H1 (cell line): ENCODE measurements at regions not wholly inside any gene's neighbourhood (a gene's known extent, or its start where the extent isn't known, plus 50 kb on each side); places are given as distances from the start of the nearest gene placed in this dataset.

ENCODE experiments used
- CTCF ChIA-PET: fragments of 300-600 bp; sonication (Branson Sonifier 250); formaldehyde crosslinking; loops from one replicate; lab custom pipeline; 2021; ENCODE audit not compliant: partially characterized antibody; lab: Charles Lee
- POLR2A ChIA-PET: fragments of 300-600 bp; sonication (Branson Sonifier 250); formaldehyde crosslinking; loops from one replicate; lab custom pipeline; 2021; ENCODE audit warnings: inconsistent platforms; ENCODE audit not compliant: partially characterized antibody; lab: Charles Lee
- DNase-seq, 2 experiments: peaks; one replicate each; pipeline versions ENCODE4 v3.0.0 to v3.0.0-alpha.2; 2010 to 2022; ENCODE audit warnings: low spot score in 2 of 2, low read depth in 1 of 2, mixed read lengths in 1 of 2
- FAIRE-seq: peaks from 2 replicates; lab custom pipeline; 2011; peaks lifted over from hg19 to GRCh38; lab: Jason Lieb, UNC
- H2AFZ ChIP-seq: 2 replicates; pipeline ENCODE4 v1.8.1; 2012; ENCODE audit warnings: low read length, inconsistent platforms
- H2AK5ac ChIP-seq: 2 replicates; pipeline ENCODE4 v1.6.1; 2013; ENCODE audit warnings: low read depth, low read length
- H2BK120ac ChIP-seq: replicated peaks from 2 replicates; pipeline ENCODE3; 2013; ENCODE audit warnings: low read depth, low read length, inconsistent platforms
- H2BK12ac ChIP-seq: 2 replicates; pipeline ENCODE4 v1.6.1; 2013; ENCODE audit warnings: low read depth, low read length
- H2BK15ac ChIP-seq: 2 replicates; pipeline ENCODE4 v1.6.1; 2013; ENCODE audit warnings: low read length
- H2BK20ac ChIP-seq: 2 replicates; pipeline ENCODE4 v1.6.1; 2013; ENCODE audit warnings: low read length
- H2BK5ac ChIP-seq: 2 replicates; pipeline ENCODE4 v1.6.1; 2013; ENCODE audit warnings: low read depth, low read length
- H3K14ac ChIP-seq: 2 replicates; pipeline ENCODE4 v1.6.1; 2013; ENCODE audit warnings: inconsistent platforms; ENCODE audit not compliant: insufficient read length
- H3K18ac ChIP-seq: 2 replicates; pipeline ENCODE4 v1.6.1; 2013; ENCODE audit warnings: low read length; ENCODE audit errors: extremely low read depth
- H3K23ac ChIP-seq: 2 replicates; pipeline ENCODE4 v1.6.1; 2013; ENCODE audit warnings: inconsistent platforms; ENCODE audit not compliant: insufficient read length
- H3K23me2 ChIP-seq: 2 replicates; pipeline ENCODE4 v1.6.1; 2013; ENCODE audit warnings: low read depth, low read length
- H3K27ac ChIP-seq: 2 replicates; pipeline ENCODE4 v1.6.1; 2011; ENCODE audit warnings: low read depth, low read length, inconsistent platforms
- H3K27me3 ChIP-seq, 4 experiments: replicated peaks in 1 of 4; 1 replicate in 1 of 4; 2 replicates in 3 of 4; pipeline versions ENCODE4 v1.6.1 to v1.8.1; 2011 to 2013; ENCODE audit warnings: low read length in 3 of 4, mild to moderate bottlenecking in 3 of 4, inconsistent platforms in 2 of 4, mixed read lengths in 2 of 4, moderate library complexity in 1 of 4; ENCODE audit not compliant: control insufficient read depth in 3 of 4, insufficient read depth in 3 of 4; ENCODE audit errors: extremely low read depth in 1 of 4
- H3K36me3 ChIP-seq, 4 experiments: 2 replicates each; pipeline versions ENCODE4 v1.6.1 to v1.8.1; 2011 to 2013; ENCODE audit warnings: mild to moderate bottlenecking in 4 of 4, low read length in 3 of 4, moderate library complexity in 2 of 4, control low read depth in 1 of 4, inconsistent platforms in 1 of 4; ENCODE audit not compliant: insufficient read depth in 4 of 4, control insufficient read depth in 2 of 4
- H3K4ac ChIP-seq: replicated peaks from 2 replicates; pipeline ENCODE3; 2013; ENCODE audit warnings: low read length, low read depth, mixed read lengths, inconsistent platforms; ENCODE audit not compliant: insufficient read length
- H3K4me1 ChIP-seq, 4 experiments: replicated peaks in 1 of 4; 1 replicate in 1 of 4; 2 replicates in 3 of 4; pipeline versions ENCODE4 v1.6.1 to v1.8.1; 2011 to 2013; ENCODE audit warnings: low read length in 3 of 4, inconsistent platforms in 2 of 4, mixed read lengths in 1 of 4; ENCODE audit not compliant: insufficient read depth in 4 of 4, control insufficient read depth in 3 of 4
- H3K4me2 ChIP-seq, 2 experiments: 2 replicates each; pipeline versions ENCODE4 v1.6.1 to v1.8.1; 2011 to 2013; ENCODE audit warnings: low read depth in 2 of 2, low read length in 2 of 2, control low read depth in 1 of 2, inconsistent platforms in 1 of 2, mild to moderate bottlenecking in 1 of 2; ENCODE audit not compliant: insufficient read depth in 1 of 2
- H3K4me3 ChIP-seq, 4 experiments: fragments of 200-600, 300-600 bp in 1 of 4; sonication (generic), shearing (Covaris generic), sonication (Bioruptor Twin) in 1 of 4; 2 replicates each; pipeline versions ENCODE4 v1.5.1 to v1.8.1; 2011 to 2016; ENCODE audit warnings: low read length in 4 of 4, low read depth in 3 of 4, control low read depth in 2 of 4, inconsistent platforms in 2 of 4, mild to moderate bottlenecking in 2 of 4, mixed read lengths in 1 of 4, moderate library complexity in 1 of 4; ENCODE audit not compliant: insufficient read depth in 2 of 4; ENCODE audit errors: extremely low read depth in 1 of 4
- H3K56ac ChIP-seq: replicated peaks from 2 replicates; pipeline ENCODE3; 2013; ENCODE audit warnings: low read depth, mild to moderate bottlenecking, mixed read lengths, low read length, inconsistent platforms; ENCODE audit not compliant: insufficient read length
- H3K79me1 ChIP-seq: 2 replicates; pipeline ENCODE4 v1.6.1; 2013; ENCODE audit warnings: low read depth, low read length, control low read depth
- H3K79me2 ChIP-seq, 2 experiments: 2 replicates each; pipeline versions ENCODE4 v1.6.1 to v1.8.1; 2012 to 2013; ENCODE audit warnings: low read length in 2 of 2, mild to moderate bottlenecking in 2 of 2, inconsistent platforms in 1 of 2; ENCODE audit not compliant: insufficient read depth in 2 of 2, control insufficient read depth in 1 of 2
- H3K9ac ChIP-seq, 4 experiments: replicated peaks in 1 of 4; 1 replicate in 1 of 4; 2 replicates in 3 of 4; pipeline versions ENCODE4 v1.6.1 to v1.8.1; 2011 to 2013; ENCODE audit warnings: low read depth in 3 of 4, low read length in 3 of 4, control low read depth in 2 of 4, mild to moderate bottlenecking in 2 of 4, moderate library complexity in 2 of 4, inconsistent platforms in 1 of 4; ENCODE audit errors: extremely low read depth in 1 of 4
- H3K9me3 ChIP-seq, 2 experiments: 2 replicates each; pipeline versions ENCODE4 v1.6.1 to v1.8.1; 2012 to 2013; ENCODE audit warnings: mild to moderate bottlenecking in 2 of 2, moderate library complexity in 2 of 2, control low read depth in 1 of 2, inconsistent platforms in 1 of 2, low read depth in 1 of 2, low read length in 1 of 2, mixed read lengths in 1 of 2; ENCODE audit not compliant: insufficient read depth in 2 of 2
- H4K20me1 ChIP-seq, 2 experiments: replicated peaks in 1 of 2; 2 replicates each; pipeline versions ENCODE3 to v1.8.1; 2011 to 2013; ENCODE audit warnings: inconsistent platforms in 2 of 2, low read length in 2 of 2, mild to moderate bottlenecking in 1 of 2; ENCODE audit not compliant: insufficient read depth in 2 of 2, control insufficient read depth in 1 of 2
- H4K5ac ChIP-seq: 2 replicates; pipeline ENCODE4 v1.6.1; 2013; ENCODE audit warnings: low read length, low read depth, mixed read lengths, inconsistent platforms; ENCODE audit not compliant: insufficient read length
- H4K8ac ChIP-seq: 2 replicates; pipeline ENCODE4 v1.8.0; 2013; ENCODE audit warnings: mild to moderate bottlenecking, moderate library complexity, low read length, inconsistent platforms; ENCODE audit not compliant: insufficient read depth; ENCODE audit errors: extremely low read depth
- H4K91ac ChIP-seq: replicated peaks from 2 replicates; pipeline ENCODE3; 2013; ENCODE audit warnings: low read length, mixed read lengths, inconsistent platforms; ENCODE audit not compliant: insufficient read length
- CTBP2 ChIP-seq: IDR thresholded peaks from 2 replicates; pipeline ENCODE4 v1.7.0; 2011; ENCODE audit warnings: borderline replicate concordance, mild to moderate bottlenecking, moderate library complexity, mixed read lengths, low read length; ENCODE audit not compliant: insufficient read depth, insufficient read length
- FOSL1 ChIP-seq: IDR thresholded peaks from 2 replicates; pipeline ENCODE4 v1.6.1; 2011; ENCODE audit warnings: mild to moderate bottlenecking, low read depth, low read length, moderate library complexity; ENCODE audit not compliant: insufficient read depth
- RNF2 ChIP-seq: fragments of 200-900, 300-1000 bp; sonication (generic); IDR thresholded peaks from 2 replicates; pipeline ENCODE4 v1.7.1; 2016; ENCODE audit warnings: borderline replicate concordance, low read depth, mild to moderate bottlenecking, antibody characterized with exemption, low read length; ENCODE audit not compliant: poor library complexity, severe bottlenecking; ENCODE audit errors: missing control alignments

- H2BK120ac ChIP-seq, result no peak overlapping the region
- H3K4me1 ChIP-seq, result peaks cover 0 to 5% (median 2%) of the 10 kb centered on the region in 4 experiments; a peak in 4 of 7 replicates
- no peaks in the 10 kb centered on the region for H3K79me1 ChIP-seq
- H4K20me1 ChIP-seq, result no peaks in the 10 kb centered on the region
- H2AFZ ChIP-seq, result no peak overlapping the region
- H3K9me3 ChIP-seq, result no peaks in the 10 kb centered on the region
- H3K79me2 ChIP-seq, result no peaks in the 10 kb centered on the region
- H4K8ac ChIP-seq, result no peak overlapping the region
- no peak overlapping the region for H3K4me3 ChIP-seq
- H3K56ac ChIP-seq, result no peak overlapping the region
- H3K4ac ChIP-seq, result no peak overlapping the region
- no peak overlapping the region for H3K4me2 ChIP-seq
- no peak overlapping the region for H4K5ac ChIP-seq
- no peak overlapping the region for H4K91ac ChIP-seq
- ChIA-PET CTCF (no interaction called here), POLR2A (interaction anchor here (1.1 kb wide), 1 partner anchor 11 kb away, joined by 4 read pairs; no protein-coding TSS in a partner anchor)
- no peak overlapping the region for H2BK12ac ChIP-seq
- H3K14ac ChIP-seq, result no peak overlapping the region
- H3K27ac ChIP-seq, result no peak overlapping the region
- no peaks in the 10 kb centered on the region for H3K27me3 ChIP-seq
- H2AK5ac ChIP-seq, result no peak overlapping the region
- H2BK15ac ChIP-seq, result no peak overlapping the region
- H2BK20ac ChIP-seq, result no peak overlapping the region
- H3K9ac ChIP-seq, result no peak overlapping the region
- H3K36me3 ChIP-seq, result no peaks in the 10 kb centered on the region
- H3K18ac ChIP-seq, result no peak overlapping the region
- H3K23ac ChIP-seq, result no peak overlapping the region
- FAIRE-seq, result no peak
- DNase-seq, result no peak
- no peak overlapping the region for H2BK5ac ChIP-seq
- H3K23me2 ChIP-seq, result no peaks in the 10 kb centered on the region
- TF ChIP-seq RNF2 (no peak), FOSL1 (no peak), CTBP2 (no peak)
Observed at GRCh38 chr13:85586856-85587255, 212.4 kb downstream of the SLITRK6 start.
